ENCODE measurements at regions not wholly inside any gene's neighbourhood (a gene's known extent, or its start where the extent isn't known, plus 50 kb on each side); places are given as distances from the start of the nearest gene placed in this dataset.

DNA sequence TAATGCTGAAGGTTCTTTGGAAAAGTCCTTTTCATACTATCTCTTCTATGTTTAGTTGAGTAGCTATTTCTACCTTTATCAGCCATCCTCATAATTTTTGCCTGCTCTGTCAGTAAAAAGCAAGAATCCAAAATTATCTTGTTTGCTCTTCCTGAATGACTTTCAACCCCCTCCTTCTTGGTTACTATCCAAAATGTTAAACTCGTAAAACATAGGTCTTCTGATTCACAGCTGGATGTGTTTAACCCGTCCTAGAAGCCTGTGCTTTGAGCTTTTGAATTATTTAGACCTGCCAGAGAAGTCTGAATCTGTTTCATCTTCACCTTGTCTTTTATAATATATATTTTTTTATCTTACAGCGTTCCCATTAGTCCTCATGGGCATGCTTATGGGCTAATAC, 136.4 kb upstream of the MDFIC start:
- no peaks in the 10 kb centered on the region for H3K9me3 ChIP-seq (ENCODE audit: severe bottlenecking)
- TF ChIP-seq, protein P1, sequence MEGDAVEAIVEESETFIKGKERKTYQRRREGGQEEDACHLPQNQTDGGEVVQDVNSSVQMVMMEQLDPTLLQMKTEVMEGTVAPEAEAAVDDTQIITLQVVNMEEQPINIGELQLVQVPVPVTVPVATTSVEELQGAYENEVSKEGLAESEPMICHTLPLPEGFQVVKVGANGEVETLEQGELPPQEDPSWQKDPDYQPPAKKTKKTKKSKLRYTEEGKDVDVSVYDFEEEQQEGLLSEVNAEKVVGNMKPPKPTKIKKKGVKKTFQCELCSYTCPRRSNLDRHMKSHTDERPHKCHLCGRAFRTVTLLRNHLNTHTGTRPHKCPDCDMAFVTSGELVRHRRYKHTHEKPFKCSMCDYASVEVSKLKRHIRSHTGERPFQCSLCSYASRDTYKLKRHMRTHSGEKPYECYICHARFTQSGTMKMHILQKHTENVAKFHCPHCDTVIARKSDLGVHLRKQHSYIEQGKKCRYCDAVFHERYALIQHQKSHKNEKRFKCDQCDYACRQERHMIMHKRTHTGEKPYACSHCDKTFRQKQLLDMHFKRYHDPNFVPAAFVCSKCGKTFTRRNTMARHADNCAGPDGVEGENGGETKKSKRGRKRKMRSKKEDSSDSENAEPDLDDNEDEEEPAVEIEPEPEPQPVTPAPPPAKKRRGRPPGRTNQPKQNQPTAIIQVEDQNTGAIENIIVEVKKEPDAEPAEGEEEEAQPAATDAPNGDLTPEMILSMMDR (IDR thresholded peaks at IDR 0.05; ENCODE audit: low read depth, low read length): no peak
- no peak overlapping the region for H3K27ac ChIP-seq
- H3K27me3 ChIP-seq (ENCODE audit: insufficient read depth, low read depth, severe bottlenecking): no peaks in the 10 kb centered on the region
- no peak for DNase-seq
- H3K36me3 ChIP-seq: no peaks in the 10 kb centered on the region
- H3K4me3 ChIP-seq (ENCODE audit: low read depth, low read length): no peak overlapping the region

DNA sequence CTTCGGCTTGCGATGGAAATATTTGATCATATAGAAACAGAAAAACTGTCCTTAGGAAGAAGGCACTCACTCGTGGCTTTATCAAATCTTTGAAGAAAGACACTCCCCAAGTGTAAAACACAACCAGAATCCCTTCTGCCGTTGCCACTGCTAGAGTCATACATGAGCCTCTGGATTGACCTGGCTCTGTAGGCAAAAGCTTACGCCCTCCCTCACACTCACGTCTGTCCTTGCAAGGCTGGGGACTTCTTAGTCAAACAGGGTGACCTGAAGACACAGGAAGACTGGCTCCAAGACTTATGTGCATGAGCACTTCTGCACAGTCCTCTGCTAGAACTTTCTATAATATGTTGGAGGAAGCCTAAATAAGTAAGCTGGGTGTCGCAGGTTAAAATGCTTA, 135.4 kb upstream of the MDFIC start:
- Histone ChIP-seq H3K27me3 (ENCODE audit: insufficient read depth, low read depth, severe bottlenecking) (no peaks in the 10 kb centered on the region), H3K36me3 (no peaks in the 10 kb centered on the region), H3K9me3 (ENCODE audit: severe bottlenecking) (no peaks in the 10 kb centered on the region), H3K27ac (no peak overlapping the region), H3K4me3 (ENCODE audit: low read depth, low read length) (no peak overlapping the region)
- no peak for DNase-seq
- TF ChIP-seq, protein P1 (IDR thresholded peaks at IDR 0.05; ENCODE audit: low read depth, low read length): no peak

DNA sequence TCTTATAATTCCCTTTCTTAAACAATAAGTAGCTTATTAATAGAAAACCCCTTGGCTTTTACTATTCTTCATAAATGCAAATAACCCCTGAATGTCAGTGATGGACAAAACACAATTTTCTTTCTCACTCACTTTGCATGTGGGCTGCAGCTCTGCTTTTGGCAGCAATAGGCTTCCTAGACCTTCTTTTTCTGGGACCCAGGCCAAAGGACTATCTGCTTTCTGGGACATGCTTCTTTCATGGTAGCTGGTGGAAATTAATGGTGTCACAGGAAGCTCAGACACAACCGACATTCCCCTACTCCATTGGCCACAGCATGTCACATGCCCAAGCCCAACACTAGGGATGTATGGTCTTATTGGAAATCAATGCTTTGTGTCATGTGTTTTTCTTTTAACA, 134.3 kb upstream of the MDFIC start:
- no peaks in the 10 kb centered on the region for H3K9me3 ChIP-seq (ENCODE audit: severe bottlenecking)
- TF ChIP-seq, protein P1 (IDR thresholded peaks at IDR 0.05; ENCODE audit: low read depth, low read length): no peak
- DNase-seq: no peak
- H3K36me3 ChIP-seq: no peaks in the 10 kb centered on the region
- no peak overlapping the region for H3K4me3 ChIP-seq (ENCODE audit: low read depth, low read length)
- H3K27me3 ChIP-seq (ENCODE audit: insufficient read depth, low read depth, severe bottlenecking): no peaks in the 10 kb centered on the region
- no peak overlapping the region for H3K27ac ChIP-seq

DNA sequence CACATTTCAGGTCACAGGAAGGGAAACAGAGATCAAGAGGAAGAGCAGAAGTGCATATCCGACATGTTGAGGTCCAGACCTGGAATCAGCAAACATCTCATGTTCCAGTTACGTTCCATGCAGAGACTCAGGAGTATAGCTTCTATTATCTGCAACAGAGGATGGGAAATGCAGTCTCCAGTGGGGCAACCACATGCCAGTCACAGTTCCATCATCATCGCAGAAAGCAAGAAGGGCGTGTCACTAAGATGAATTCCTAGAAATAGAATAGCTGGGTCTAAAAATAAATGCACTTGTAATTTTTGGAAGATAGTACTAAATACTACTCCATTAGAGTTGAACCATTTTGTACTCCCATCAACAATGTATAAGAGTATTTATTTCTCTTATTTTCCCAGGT, 133.2 kb upstream of the MDFIC start:
- Histone ChIP-seq H3K9me3 (ENCODE audit: severe bottlenecking) (no peaks in the 10 kb centered on the region), H3K36me3 (no peaks in the 10 kb centered on the region), H3K27me3 (ENCODE audit: insufficient read depth, low read depth, severe bottlenecking) (no peaks in the 10 kb centered on the region), H3K27ac (no peak overlapping the region), H3K4me3 (ENCODE audit: low read depth, low read length) (no peak overlapping the region)
- DNase-seq: no peak
- TF ChIP-seq, protein P1 (IDR thresholded peaks at IDR 0.05; ENCODE audit: low read depth, low read length): no peak

DNA sequence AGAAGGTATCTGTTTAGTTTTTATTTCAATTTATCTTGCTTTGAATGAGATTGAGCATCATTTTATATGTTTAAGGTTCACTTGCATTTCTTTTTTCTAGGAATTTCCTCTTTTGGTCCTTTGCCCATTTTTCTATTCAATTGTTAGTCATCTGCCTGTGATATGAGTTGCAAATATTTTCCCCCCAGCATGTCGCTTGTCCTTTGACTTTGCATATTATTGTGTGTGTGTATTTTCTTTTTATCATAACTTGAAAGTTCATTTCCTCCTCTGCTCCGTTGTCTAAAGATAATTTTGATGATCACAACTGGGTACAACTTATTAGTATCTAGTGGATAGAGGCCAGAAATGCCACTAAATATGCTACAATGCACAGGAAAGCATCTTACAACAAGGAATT, 132.7 kb upstream of the MDFIC start:
- Histone ChIP-seq H3K9me3 (ENCODE audit: severe bottlenecking) (no peaks in the 10 kb centered on the region), H3K4me3 (ENCODE audit: low read depth, low read length) (no peak overlapping the region), H3K27me3 (ENCODE audit: insufficient read depth, low read depth, severe bottlenecking) (no peaks in the 10 kb centered on the region), H3K27ac (no peak overlapping the region), H3K36me3 (no peaks in the 10 kb centered on the region)
- DNase-seq: no peak
- TF ChIP-seq, protein P1 (IDR thresholded peaks at IDR 0.05; ENCODE audit: low read depth, low read length): no peak

DNA sequence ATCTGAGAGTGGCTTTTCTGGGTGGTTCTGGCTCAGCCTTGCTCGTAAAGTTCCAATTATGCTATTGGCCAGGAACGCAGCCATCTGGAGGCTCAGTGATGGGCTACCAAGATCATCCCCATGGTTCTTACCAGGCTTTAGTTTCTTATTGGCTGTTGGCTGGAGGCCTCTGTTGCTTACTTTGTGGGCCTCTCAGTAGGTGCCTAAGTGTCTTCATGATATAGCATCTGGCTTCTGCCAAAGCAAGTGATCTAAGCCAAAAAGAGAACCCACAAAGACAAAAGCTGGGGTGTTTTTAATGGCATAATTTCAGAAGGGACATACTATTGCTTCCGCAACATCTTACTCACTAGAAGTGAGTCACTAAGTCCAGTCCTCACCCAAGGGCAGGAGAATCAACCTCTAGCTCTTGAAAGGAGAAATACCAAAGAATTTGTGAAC, 132.0 kb upstream of the MDFIC start:
- Histone ChIP-seq H3K4me3 (ENCODE audit: low read depth, low read length) (no peak overlapping the region), H3K9me3 (ENCODE audit: severe bottlenecking) (no peaks in the 10 kb centered on the region), H3K36me3 (no peaks in the 10 kb centered on the region), H3K27ac (no peak overlapping the region), H3K27me3 (ENCODE audit: insufficient read depth, low read depth, severe bottlenecking) (no peaks in the 10 kb centered on the region)
- no peak for DNase-seq
- TF ChIP-seq, protein P1 (IDR thresholded peaks at IDR 0.05; ENCODE audit: low read depth, low read length): no peak
